ENCODE measurements at regions not wholly inside any gene's neighbourhood (a gene's known extent, or its start where the extent isn't known, plus 50 kb on each side); places are given as distances from the start of the nearest gene placed in this dataset.

- peak in 2 of 3 experiments; percentile 28 to 69 for TF ChIP-seq CTCF (optimal IDR thresholded peaks at IDR 0.05 in 1 of 3, IDR thresholded peaks at IDR 0.05 in 1 of 3, conservative IDR thresholded peaks at IDR 0.05 in 1 of 3; ENCODE audit: extremely low read depth in 1 of 3, insufficient read depth in 2 of 3, low read length in 3 of 3)
- no peak for TF ChIP-seq EZH2 (IDR thresholded peaks at IDR 0.05; ENCODE audit: low read length)
Measured at GRCh38 chr10:21336476-21337170, 188.9 kb downstream of the SKIDA1 start.

All from keratinocyte (primary cell).